Keratinocyte (primary cell): ENCODE measurements at regions not wholly inside any gene's neighbourhood (a gene's known extent, or its start where the extent isn't known, plus 50 kb on each side); places are given as distances from the start of the nearest gene placed in this dataset.

Experiments
- DNase-seq: peaks from one replicate; pipeline ENCODE4 v3.0.0-alpha.2; 2011; ENCODE audit warnings: low read depth, missing footprints, low spot score
- FAIRE-seq: peaks from 2 replicates; lab custom pipeline; 2011; peaks lifted over from hg19 to GRCh38; lab: Jason Lieb, UNC
- H2AFZ ChIP-seq: 2 replicates; pipeline ENCODE4 v1.6.0; 2012; ENCODE audit warnings: low read length, control low read depth, inconsistent platforms; ENCODE audit not compliant: control insufficient read depth
- H3K27ac ChIP-seq: 2 replicates; pipeline ENCODE4 v1.5.1; 2011; ENCODE audit warnings: low read length; ENCODE audit not compliant: control insufficient read depth, insufficient read depth
- H3K27me3 ChIP-seq: 3 replicates; pipeline ENCODE4 v1.6.0; 2011; ENCODE audit warnings: low read length; ENCODE audit not compliant: control insufficient read depth, insufficient read depth; ENCODE audit errors: extremely low read depth
- H3K36me3 ChIP-seq, 2 experiments: 2 replicates in 1 of 2; 3 replicates in 1 of 2; pipeline ENCODE4 v1.5.1; 2011; ENCODE audit warnings: low read length in 2 of 2, mild to moderate bottlenecking in 1 of 2; ENCODE audit not compliant: control insufficient read depth in 2 of 2, insufficient read depth in 2 of 2; ENCODE audit errors: extremely low read depth in 1 of 2
- H3K4me1 ChIP-seq: 3 replicates; pipeline ENCODE4 v1.5.1; 2011; ENCODE audit warnings: low read length; ENCODE audit not compliant: control insufficient read depth, insufficient read depth; ENCODE audit errors: extremely low read depth
- H3K4me2 ChIP-seq: 3 replicates; pipeline ENCODE4 v1.6.0; 2011; ENCODE audit warnings: low read depth, low read length; ENCODE audit not compliant: control insufficient read depth, insufficient read depth; ENCODE audit errors: extremely low read depth
- H3K4me3 ChIP-seq, 3 experiments: fragments of 200-600 bp in 1 of 3; sonication (generic) in 1 of 3; 2 replicates in 2 of 3; 3 replicates in 1 of 3; pipeline ENCODE4 v1.5.1; 2011 to 2016; ENCODE audit warnings: low read length in 3 of 3, mild to moderate bottlenecking in 3 of 3, control low read depth in 2 of 3, inconsistent platforms in 1 of 3, low read depth in 1 of 3, mixed read lengths in 1 of 3, mixed run types in 1 of 3, moderate library complexity in 1 of 3; ENCODE audit not compliant: control insufficient read depth in 2 of 3, insufficient read depth in 2 of 3; ENCODE audit errors: extremely low read depth in 1 of 3
- H3K79me2 ChIP-seq: 2 replicates; pipeline ENCODE4 v1.6.0; 2012; ENCODE audit warnings: low read length; ENCODE audit not compliant: control insufficient read depth, insufficient read depth
- H3K9ac ChIP-seq: 3 replicates; pipeline ENCODE4 v1.6.0; 2011; ENCODE audit warnings: low read length; ENCODE audit not compliant: control insufficient read depth, insufficient read depth; ENCODE audit errors: extremely low read depth
- H3K9me1 ChIP-seq: 3 replicates; pipeline ENCODE4 v1.6.0; 2011; ENCODE audit warnings: low read length; ENCODE audit not compliant: control insufficient read depth, insufficient read depth; ENCODE audit errors: extremely low read depth
- H3K9me3 ChIP-seq: 2 replicates; pipeline ENCODE4 v1.5.1; 2012; ENCODE audit warnings: low read depth, low read length; ENCODE audit not compliant: control insufficient read depth
- H4K20me1 ChIP-seq: 3 replicates; pipeline ENCODE4 v1.6.0; 2011; ENCODE audit warnings: low read length; ENCODE audit not compliant: control insufficient read depth, insufficient read depth; ENCODE audit errors: extremely low read depth
- EZH2 ChIP-seq: IDR thresholded peaks from one replicate; pipeline ENCODE4 v1.6.1; 2012; ENCODE audit warnings: inconsistent platforms, mild to moderate bottlenecking, low read length, moderate library complexity
- dilution Hi-C: fragments of 300-500 bp; cut with MboI; formaldehyde crosslinking; loops from one replicate; pipeline ENCODE4 v1.7.0; 2020; ENCODE audit warnings: low sequenced_read_pairs; ENCODE audit not compliant: extremely low pct_ligation_motif_present
- TF ChIP-seq, protein P1 (sequence below), 3 experiments: IDR thresholded peaks in 1 of 3; conservative IDR thresholded peaks in 1 of 3; optimal IDR thresholded peaks in 1 of 3; 2 replicates in 2 of 3; 3 replicates in 1 of 3; pipeline versions ENCODE3 to v1.5.1; 2011; ENCODE audit warnings: low read length in 3 of 3, mild to moderate bottlenecking in 3 of 3, moderate library complexity in 2 of 3, control low read depth in 1 of 3, inconsistent platforms in 1 of 3; ENCODE audit not compliant: insufficient read depth in 2 of 3; ENCODE audit errors: extremely low read depth in 1 of 3

GRCh38 chr10:78382047-78382446, 348.4 kb downstream of the RPS24 start:
- DNase-seq = no peak

DNA sequence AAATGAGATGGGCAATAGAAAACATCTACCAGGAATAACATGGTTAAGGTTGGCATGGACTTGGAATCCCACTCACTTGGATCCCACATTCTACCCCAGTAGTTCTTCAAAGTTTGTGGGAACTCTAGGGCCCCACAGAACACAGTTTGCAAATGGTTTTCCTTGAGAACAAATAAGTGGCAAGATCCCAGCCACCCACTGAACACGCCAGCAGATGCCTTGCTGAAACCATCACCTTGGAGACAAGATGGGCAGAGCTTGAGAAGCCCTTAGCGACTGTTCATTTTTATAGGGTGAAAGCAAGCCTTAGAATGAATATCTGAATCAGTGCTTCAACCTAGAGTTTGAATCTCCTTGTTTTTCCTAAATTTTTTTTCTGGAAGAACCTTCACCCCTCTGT, 349.1 kb downstream of the RPS24 start:
- Histone ChIP-seq H3K4me2 (no peak overlapping the region), H3K9ac (no peak overlapping the region), H3K36me3 (no peaks in the 10 kb centered on the region), H3K4me1 (no peaks in the 10 kb centered on the region), H2AFZ (no peak overlapping the region), H4K20me1 (no peaks in the 10 kb centered on the region), H3K27me3 (peaks cover 12% of the 10 kb centered on the region), H3K27ac (no peak overlapping the region), H3K79me2 (no peaks in the 10 kb centered on the region), H3K9me3 (no peaks in the 10 kb centered on the region), H3K9me1 (no peaks in the 10 kb centered on the region), H3K4me3 (no peak overlapping the region)
- TF ChIP-seq EZH2 = no peak
- TF ChIP-seq, protein P1, sequence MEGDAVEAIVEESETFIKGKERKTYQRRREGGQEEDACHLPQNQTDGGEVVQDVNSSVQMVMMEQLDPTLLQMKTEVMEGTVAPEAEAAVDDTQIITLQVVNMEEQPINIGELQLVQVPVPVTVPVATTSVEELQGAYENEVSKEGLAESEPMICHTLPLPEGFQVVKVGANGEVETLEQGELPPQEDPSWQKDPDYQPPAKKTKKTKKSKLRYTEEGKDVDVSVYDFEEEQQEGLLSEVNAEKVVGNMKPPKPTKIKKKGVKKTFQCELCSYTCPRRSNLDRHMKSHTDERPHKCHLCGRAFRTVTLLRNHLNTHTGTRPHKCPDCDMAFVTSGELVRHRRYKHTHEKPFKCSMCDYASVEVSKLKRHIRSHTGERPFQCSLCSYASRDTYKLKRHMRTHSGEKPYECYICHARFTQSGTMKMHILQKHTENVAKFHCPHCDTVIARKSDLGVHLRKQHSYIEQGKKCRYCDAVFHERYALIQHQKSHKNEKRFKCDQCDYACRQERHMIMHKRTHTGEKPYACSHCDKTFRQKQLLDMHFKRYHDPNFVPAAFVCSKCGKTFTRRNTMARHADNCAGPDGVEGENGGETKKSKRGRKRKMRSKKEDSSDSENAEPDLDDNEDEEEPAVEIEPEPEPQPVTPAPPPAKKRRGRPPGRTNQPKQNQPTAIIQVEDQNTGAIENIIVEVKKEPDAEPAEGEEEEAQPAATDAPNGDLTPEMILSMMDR (optimal IDR thresholded peaks at IDR 0.05 in 1 of 3, IDR thresholded peaks at IDR 0.05 in 1 of 3, conservative IDR thresholded peaks at IDR 0.05 in 1 of 3; ENCODE audit: extremely low read depth in 1 of 3, insufficient read depth in 2 of 3, low read length in 3 of 3) = no peak
- no peak for FAIRE-seq
- DNase-seq = no peak
- dilution Hi-C loops = no loop called here

More at GRCh38 chr10:78382047-78382446, 348.4 kb downstream of the RPS24 start:
- Histone ChIP-seq H3K9ac (no peak overlapping the region), H3K4me3 (no peak overlapping the region), H3K27ac (no peak overlapping the region), H2AFZ (no peak overlapping the region), H3K36me3 (no peaks in the 10 kb centered on the region), H3K9me1 (no peaks in the 10 kb centered on the region), H3K79me2 (no peaks in the 10 kb centered on the region), H3K9me3 (no peaks in the 10 kb centered on the region), H3K4me2 (no peak overlapping the region), H4K20me1 (no peaks in the 10 kb centered on the region), H3K27me3 (peaks cover 12% of the 10 kb centered on the region), H3K4me1 (no peaks in the 10 kb centered on the region)
- dilution Hi-C loops = no loop called here
- FAIRE-seq = no peak
- TF ChIP-seq, protein P1 (optimal IDR thresholded peaks at IDR 0.05 in 1 of 3, IDR thresholded peaks at IDR 0.05 in 1 of 3, conservative IDR thresholded peaks at IDR 0.05 in 1 of 3; ENCODE audit: extremely low read depth in 1 of 3, insufficient read depth in 2 of 3, low read length in 3 of 3) = no peak
- TF ChIP-seq EZH2 = no peak
